Lower leg skin (tissue), 4 donors: ENCODE measurements at regions not wholly inside any gene's neighbourhood (a gene's known extent, or its start where the extent isn't known, plus 50 kb on each side); places are given as distances from the start of the nearest gene placed in this dataset.

Experiments
- DNase-seq, 2 donors: peaks; one replicate each; pipeline ENCODE4 v3.0.0-alpha.2; 2019; ENCODE audit warnings: low spot score in 2 of 2
- H3K4me3 ChIP-seq: fragments of 200-600 bp; sonication (generic); 2 replicates; pipeline ENCODE4 v1.5.1; 2017; ENCODE audit warnings: mild to moderate bottlenecking, low read depth; ENCODE audit not compliant: poor library complexity, severe bottlenecking
- POLR2A ChIP-seq, 2 donors: fragments of 450-650 bp; IDR thresholded peaks; one replicate each; pipeline ENCODE4 v1.6.1; 2016 to 2017; ENCODE audit warnings: antibody characterized with exemption in 2 of 2, mild to moderate bottlenecking in 1 of 2, moderate library complexity in 1 of 2
- WGBS, 2 donors: methylation state at CpG; one replicate each; pipeline ENCODE4 v1.1.5; 2018; 5-methylcytosine and 5-hydroxymethylcytosine counted together
- intact Hi-C: fragments of 100-400 bp; cut with DNase I; formaldehyde crosslinking; loops from one replicate; pipeline ENCODE4 v1.15.0; 2023; ENCODE audit warnings: low total_unique reads
- TF ChIP-seq, protein P1 (sequence below), 3 donors: fragments of 450-650 bp; IDR thresholded peaks; one replicate each; pipeline ENCODE4 v1.5.1; 2016; ENCODE audit warnings: antibody characterized with exemption in 3 of 3, mild to moderate bottlenecking in 3 of 3, moderate library complexity in 2 of 3

- intact Hi-C loops: no loop called here
- TF ChIP-seq, protein P1, sequence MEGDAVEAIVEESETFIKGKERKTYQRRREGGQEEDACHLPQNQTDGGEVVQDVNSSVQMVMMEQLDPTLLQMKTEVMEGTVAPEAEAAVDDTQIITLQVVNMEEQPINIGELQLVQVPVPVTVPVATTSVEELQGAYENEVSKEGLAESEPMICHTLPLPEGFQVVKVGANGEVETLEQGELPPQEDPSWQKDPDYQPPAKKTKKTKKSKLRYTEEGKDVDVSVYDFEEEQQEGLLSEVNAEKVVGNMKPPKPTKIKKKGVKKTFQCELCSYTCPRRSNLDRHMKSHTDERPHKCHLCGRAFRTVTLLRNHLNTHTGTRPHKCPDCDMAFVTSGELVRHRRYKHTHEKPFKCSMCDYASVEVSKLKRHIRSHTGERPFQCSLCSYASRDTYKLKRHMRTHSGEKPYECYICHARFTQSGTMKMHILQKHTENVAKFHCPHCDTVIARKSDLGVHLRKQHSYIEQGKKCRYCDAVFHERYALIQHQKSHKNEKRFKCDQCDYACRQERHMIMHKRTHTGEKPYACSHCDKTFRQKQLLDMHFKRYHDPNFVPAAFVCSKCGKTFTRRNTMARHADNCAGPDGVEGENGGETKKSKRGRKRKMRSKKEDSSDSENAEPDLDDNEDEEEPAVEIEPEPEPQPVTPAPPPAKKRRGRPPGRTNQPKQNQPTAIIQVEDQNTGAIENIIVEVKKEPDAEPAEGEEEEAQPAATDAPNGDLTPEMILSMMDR (IDR thresholded peaks at IDR 0.05): no peak
- TF ChIP-seq POLR2A (IDR thresholded peaks at IDR 0.05): no peak
- DNase-seq: no peak
- H3K4me3 ChIP-seq: no peak overlapping the region
- 86% methylated on average over 5 of the region's 5 CpGs for WGBS, 2 donors
Measured at GRCh38 chr20:54745780-54746179, 270.4 kb downstream of the DOK5 start.

DNA sequence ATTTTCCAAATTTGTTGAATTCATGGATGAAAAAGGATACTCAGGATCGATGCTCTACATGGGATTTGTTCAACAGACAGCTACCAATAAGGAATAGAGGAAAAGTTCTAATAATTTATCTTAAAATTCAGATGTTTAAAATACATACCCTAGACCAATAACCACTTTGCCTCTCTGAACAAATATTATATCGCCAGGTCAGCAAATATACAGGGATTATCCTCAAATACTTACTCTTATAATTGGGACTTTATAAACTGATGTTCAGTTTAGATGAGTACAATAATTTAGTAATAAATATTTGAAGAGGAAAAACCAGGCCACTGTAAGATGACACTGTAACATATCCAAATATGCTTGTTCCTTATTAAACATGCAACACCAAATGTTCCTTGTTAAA lies 268.7 kb downstream of the DOK5 start:
- H3K4me3 ChIP-seq: no peak overlapping the region
- DNase-seq: no peak
- TF ChIP-seq, protein P1 (IDR thresholded peaks at IDR 0.05): no peak
- no peak for TF ChIP-seq POLR2A (IDR thresholded peaks at IDR 0.05)
- WGBS, 2 donors: 90 to 93% methylated on average over 2 of the region's 2 CpGs
- intact Hi-C loops: no loop called here

GRCh38 chr20:54742193-54742592 lies 266.8 kb downstream of the DOK5 start:
- TF ChIP-seq, protein P1 (IDR thresholded peaks at IDR 0.05): no peak
- no peak for TF ChIP-seq POLR2A (IDR thresholded peaks at IDR 0.05)

DNA sequence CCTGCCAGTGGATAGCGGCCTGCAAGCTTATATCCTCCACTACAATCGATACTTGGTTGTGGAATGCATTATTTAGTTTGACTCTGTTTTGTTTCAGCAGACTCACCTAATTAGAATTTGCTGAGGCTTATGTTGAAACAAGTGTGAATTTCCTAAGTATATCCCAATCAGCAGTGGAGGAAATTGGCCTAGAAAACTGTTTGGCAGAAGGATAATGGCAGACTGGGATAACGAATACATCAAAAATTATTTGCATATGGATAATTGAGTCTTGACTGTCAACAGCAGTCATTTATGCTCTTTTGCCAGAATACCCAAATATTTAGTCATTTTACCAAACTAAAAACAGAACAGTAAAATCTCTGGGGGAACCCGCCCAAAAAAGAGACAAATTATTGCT lies 261.0 kb downstream of the DOK5 start:
- no peak for TF ChIP-seq POLR2A (IDR thresholded peaks at IDR 0.05)
- TF ChIP-seq, protein P1 (IDR thresholded peaks at IDR 0.05): no peak
- intact Hi-C loops: no loop called here
- no peak overlapping the region for H3K4me3 ChIP-seq
- DNase-seq: no peak
- 62 to 64% methylated on average over 4 of the region's 4 CpGs for WGBS, 2 donors

More at GRCh38 chr20:54742193-54742592, 266.8 kb downstream of the DOK5 start:
- no peak for DNase-seq
- intact Hi-C loops: no loop called here
- 85 to 86% methylated on average over 1 of the region's 1 CpG for WGBS, 2 donors
- no peak overlapping the region for H3K4me3 ChIP-seq

- TF ChIP-seq, protein P1 (IDR thresholded peaks at IDR 0.05): no peak
- no peak for TF ChIP-seq POLR2A (IDR thresholded peaks at IDR 0.05)
- no peak overlapping the region for H3K4me3 ChIP-seq
- no peak for DNase-seq
- intact Hi-C loops: no loop called here
Measured at GRCh38 chr20:54733687-54734086, 258.3 kb downstream of the DOK5 start.

GRCh38 chr20:54727490-54727889 lies 252.1 kb downstream of the DOK5 start:
- no peak overlapping the region for H3K4me3 ChIP-seq
- no peak for TF ChIP-seq POLR2A (IDR thresholded peaks at IDR 0.05)
- TF ChIP-seq, protein P1 (IDR thresholded peaks at IDR 0.05): no peak
- no peak for DNase-seq
- intact Hi-C loops: no loop called here
- WGBS, 2 donors: 86 to 88% methylated on average over 4 of the region's 4 CpGs
